ENCODE measurements at regions not wholly inside any gene's neighbourhood (a gene's known extent, or its start where the extent isn't known, plus 50 kb on each side); places are given as distances from the start of the nearest gene placed in this dataset.

- no peaks in the 10 kb centered on the region for H3K4me1 ChIP-seq (ENCODE audit: control insufficient read depth, insufficient read depth, low read length)
- H3K36me3 Mint-ChIP-seq (ENCODE audit: low read depth), result no peaks in the 10 kb centered on the region
- no peaks in the 10 kb centered on the region for H3K4me1 Mint-ChIP-seq
- peaks cover 12% of the 10 kb centered on the region for H3K9me3 Mint-ChIP-seq
- no peak overlapping the region for H3K27ac Mint-ChIP-seq
- TF ChIP-seq CTCF (conservative IDR thresholded peaks at IDR 0.05), result no peak
- no peak for DNase-seq
- no peaks in the 10 kb centered on the region for H3K27me3 ChIP-seq (ENCODE audit: control insufficient read depth, insufficient read depth, low read length, poor library complexity, severe bottlenecking)
- H3K27ac ChIP-seq (ENCODE audit: low read depth, low read length), result no peak overlapping the region
- peaks cover 2% of the 10 kb centered on the region for H3K27me3 Mint-ChIP-seq (ENCODE audit: insufficient read depth)
- peaks cover 5% of the 10 kb centered on the region for H3K9me3 ChIP-seq (ENCODE audit: control insufficient read depth, low read length)
- H3K4me3 Mint-ChIP-seq, result no peak overlapping the region
- H3K36me3 ChIP-seq (ENCODE audit: control insufficient read depth, insufficient read depth, low read length), result no peaks in the 10 kb centered on the region
- H3K4me3 ChIP-seq (ENCODE audit: low read length), result no peak overlapping the region
- no peak overlapping the region for H3K9ac ChIP-seq (ENCODE audit: extremely low read depth, low read length, poor library complexity, severe bottlenecking)
- 94 to 100% methylated on average over 3 of the region's 3 CpGs for WGBS, 2 experiments (ENCODE audit: insufficient coverage in 1 of 2, insufficient read length in 1 of 2)
Observed at GRCh38 chr20:48066851-48067250, 281.6 kb upstream of the SULF2 start.

- Mint-ChIP-seq H3K27ac (no peak overlapping the region), H3K4me3 (no peak overlapping the region), H3K36me3 (ENCODE audit: low read depth) (no peaks in the 10 kb centered on the region), H3K9me3 (peaks cover 12% of the 10 kb centered on the region), H3K4me1 (no peaks in the 10 kb centered on the region), H3K27me3 (ENCODE audit: insufficient read depth) (peaks cover 2% of the 10 kb centered on the region)
- H3K4me1 ChIP-seq (ENCODE audit: control insufficient read depth, insufficient read depth, low read length), result no peaks in the 10 kb centered on the region
- WGBS, 2 experiments (ENCODE audit: insufficient coverage in 1 of 2, insufficient read length in 1 of 2), result 92 to 94% methylated on average over 10 to 13 of the region's 13 CpGs
- TF ChIP-seq CTCF (conservative IDR thresholded peaks at IDR 0.05), result no peak
- DNase-seq, result no peak
- H3K27me3 ChIP-seq (ENCODE audit: control insufficient read depth, insufficient read depth, low read length, poor library complexity, severe bottlenecking), result no peaks in the 10 kb centered on the region
- H3K9me3 ChIP-seq (ENCODE audit: control insufficient read depth, low read length), result peaks cover 5% of the 10 kb centered on the region
- no peak overlapping the region for H3K9ac ChIP-seq (ENCODE audit: extremely low read depth, low read length, poor library complexity, severe bottlenecking)
- no peak overlapping the region for H3K27ac ChIP-seq (ENCODE audit: low read depth, low read length)
- H3K4me3 ChIP-seq (ENCODE audit: low read length), result no peak overlapping the region
- no peaks in the 10 kb centered on the region for H3K36me3 ChIP-seq (ENCODE audit: control insufficient read depth, insufficient read depth, low read length)
Observed at GRCh38 chr20:48066246-48066645, 281.0 kb upstream of the SULF2 start.

GRCh38 chr20:48065833-48066232, 280.6 kb upstream of the SULF2 start:
- H3K36me3 ChIP-seq (ENCODE audit: control insufficient read depth, insufficient read depth, low read length), result no peaks in the 10 kb centered on the region
- Mint-ChIP-seq H3K4me3 (no peak overlapping the region), H3K9me3 (peaks cover 12% of the 10 kb centered on the region), H3K27me3 (ENCODE audit: insufficient read depth) (no peaks in the 10 kb centered on the region), H3K27ac (no peak overlapping the region), H3K36me3 (ENCODE audit: low read depth) (no peaks in the 10 kb centered on the region), H3K4me1 (no peaks in the 10 kb centered on the region)
- H3K27ac ChIP-seq (ENCODE audit: low read depth, low read length), result no peak overlapping the region
- H3K4me1 ChIP-seq (ENCODE audit: control insufficient read depth, insufficient read depth, low read length), result no peaks in the 10 kb centered on the region
- DNase-seq, result no peak
- H3K27me3 ChIP-seq (ENCODE audit: control insufficient read depth, insufficient read depth, low read length, poor library complexity, severe bottlenecking), result no peaks in the 10 kb centered on the region
- no peak overlapping the region for H3K9ac ChIP-seq (ENCODE audit: extremely low read depth, low read length, poor library complexity, severe bottlenecking)
- H3K4me3 ChIP-seq (ENCODE audit: low read length), result no peak overlapping the region
- WGBS, 2 experiments (ENCODE audit: insufficient coverage in 1 of 2, insufficient read length in 1 of 2), result 93% methylated on average over 1 of the region's 1 CpG; no CpG with 5 or more reads in 1 of the 2 experiments
- H3K9me3 ChIP-seq (ENCODE audit: control insufficient read depth, low read length), result peaks cover 5% of the 10 kb centered on the region
- no peak for TF ChIP-seq CTCF (conservative IDR thresholded peaks at IDR 0.05)
